Spleen (tissue), 7 donors: ENCODE measurements at regions not wholly inside any gene's neighbourhood (a gene's known extent, or its start where the extent isn't known, plus 50 kb on each side); places are given as distances from the start of the nearest gene placed in this dataset.

Source experiments
- CTCF ChIP-seq, 11 experiments: fragments of 200-600 bp in 7 of 11; fragments of 450-650 bp in 4 of 11; sonication (generic) in 4 of 11; IDR thresholded peaks in 8 of 11; conservative IDR thresholded peaks in 3 of 11; 1 replicate in 7 of 11; 2 replicates in 4 of 11; pipeline versions ENCODE4 v1.4.0 to v1.8.0; 2016 to 2021; ENCODE audit warnings: antibody characterized with exemption in 11 of 11, inconsistent platforms in 4 of 11, mild to moderate bottlenecking in 1 of 11
- POLR2A ChIP-seq, 3 donors: fragments of 450-650 bp; IDR thresholded peaks; one replicate each; pipeline ENCODE4 v1.5.1; 2017; ENCODE audit warnings: antibody characterized with exemption in 3 of 3, mild to moderate bottlenecking in 1 of 3
- POLR2AphosphoS5 ChIP-seq, 3 donors: sonication (generic); formaldehyde crosslinking; IDR thresholded peaks; one replicate each; pipeline ENCODE4 v1.5.1; 2017; ENCODE audit warnings: antibody characterized with exemption in 3 of 3
- donor health status: DM: no; HTN: no; CAD: no; lungs with moderate emphysema.
- donor health status: DM: no; HTN: no; CAD: no.
- donor health status: DM: no; HTN: no; CAD: no.

- no peak for TF ChIP-seq POLR2A (IDR thresholded peaks at IDR 0.05)
- TF ChIP-seq CTCF (IDR thresholded peaks at IDR 0.05 in 8 of 11, conservative IDR thresholded peaks at IDR 0.05 in 3 of 11), result no peak
- TF ChIP-seq POLR2AphosphoS5 (IDR thresholded peaks at IDR 0.05), result no peak
These were observed 301.2 kb upstream of the CDIN1 start for GRCh38 chr15:36278219-36278618.
